GM18870 (cell line): ENCODE measurements at regions not wholly inside any gene's neighbourhood (a gene's known extent, or its start where the extent isn't known, plus 50 kb on each side); places are given as distances from the start of the nearest gene placed in this dataset.
A peak's percentile ranks its signal among the peaks of the same experiment; 100 is the strongest.
"Not testable (repeated sequence)": the region's sequence is repeated elsewhere in the genome, so short reads cannot be mapped to it uniquely, and the experiment has no call there.

Source experiments
- ATAC-seq: cut with Tn5 transposase; IDR thresholded peaks from one replicate; pipeline ENCODE4 v1.9.1; 2021; ENCODE audit warnings: moderate library complexity; ENCODE audit not compliant: unreplicated experiment

GRCh38 chr7:35968140-35968940 lies 167.5 kb downstream of the SEPTIN7 start:
- no peak for ATAC-seq

GRCh38 chr7:35969066-35969465 lies 168.2 kb downstream of the SEPTIN7 start:
- ATAC-seq = no peak

- ATAC-seq = no peak
Observed at GRCh38 chr7:35970458-35970857, 169.6 kb downstream of the SEPTIN7 start.

- ATAC-seq = no peak
Observed at GRCh38 chr7:35971133-35971891, 170.5 kb downstream of the SEPTIN7 start.

GRCh38 chr7:35975851-35976454 lies 175.1 kb downstream of the SEPTIN7 start:
- ATAC-seq = peak; percentile 69

GRCh38 chr7:35978816-35979640 lies 174.0 kb upstream of the EEPD1 start:
- ATAC-seq = not testable (repeated sequence)

- no peak for ATAC-seq
Observed at GRCh38 chr7:35982600-35982999, 170.5 kb upstream of the EEPD1 start.

- no peak for ATAC-seq
Observed at GRCh38 chr7:35983626-35984025, 169.4 kb upstream of the EEPD1 start.

- no peak for ATAC-seq
Observed at GRCh38 chr7:35985126-35985754, 167.8 kb upstream of the EEPD1 start.

- no peak for ATAC-seq
Observed at GRCh38 chr7:35987016-35987415, 166.0 kb upstream of the EEPD1 start.

- ATAC-seq = no peak
Observed at GRCh38 chr7:35988105-35988504, 164.9 kb upstream of the EEPD1 start.

GRCh38 chr7:35988818-35989217 lies 164.2 kb upstream of the EEPD1 start:
- ATAC-seq = no peak

GRCh38 chr7:35991511-35992232 lies 161.4 kb upstream of the EEPD1 start:
- no peak for ATAC-seq

GRCh38 chr7:35992436-35992835 lies 160.6 kb upstream of the EEPD1 start:
- ATAC-seq = no peak

- no peak for ATAC-seq
Observed at GRCh38 chr7:35993113-35993512, 159.9 kb upstream of the EEPD1 start.

GRCh38 chr7:35993676-35994606 lies 159.1 kb upstream of the EEPD1 start:
- no peak for ATAC-seq

GRCh38 chr7:35995334-35995733 lies 157.7 kb upstream of the EEPD1 start:
- no peak for ATAC-seq

- no peak for ATAC-seq
Observed at GRCh38 chr7:35998481-35998880, 154.6 kb upstream of the EEPD1 start.

GRCh38 chr7:36001546-36001945 lies 151.5 kb upstream of the EEPD1 start:
- no peak for ATAC-seq
